ENCODE measurements at regions not wholly inside any gene's neighbourhood (a gene's known extent, or its start where the extent isn't known, plus 50 kb on each side); places are given as distances from the start of the nearest gene placed in this dataset.

DNA sequence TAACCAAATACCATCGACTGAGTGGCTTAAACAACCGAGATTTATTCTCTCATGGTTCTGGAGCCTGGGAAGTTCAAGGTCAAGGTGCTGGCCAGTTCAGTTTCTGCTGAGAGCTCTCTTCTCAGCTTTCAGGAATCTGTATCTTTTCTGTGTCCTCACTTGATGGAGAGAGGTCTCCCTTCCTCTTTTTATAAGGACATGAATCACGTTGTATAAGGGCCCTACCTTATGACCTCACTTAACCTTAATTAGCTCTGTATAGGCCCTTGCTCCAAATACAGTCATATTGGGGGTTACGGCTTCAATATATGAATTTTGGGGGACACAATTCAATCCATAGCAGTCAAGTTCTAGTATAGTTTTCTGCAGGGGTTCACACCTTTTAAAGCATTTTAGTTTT, 135.2 kb upstream of the ADO start:
- no peak for FAIRE-seq
- DNase-seq (ENCODE audit: low read depth in 1 of 2, low spot score in 1 of 2), result no peak
- CTCF ChIA-PET, result interaction anchor here (1.1 kb wide), 1 partner anchor 11 kb away, joined by 3 read pairs; no protein-coding TSS in a partner anchor
- H3K4me3 ChIP-seq, result no peak overlapping the region
- H3K27ac ChIP-seq, result no peak overlapping the region
- no peaks in the 10 kb centered on the region for H3K4me1 ChIP-seq
- ATAC-seq, result no peak
- 23% methylated on average over 4 of the region's 4 CpGs for WGBS (ENCODE audit: missing lambda C conversion rate)
- no peaks in the 10 kb centered on the region for H3K9me3 ChIP-seq
- POLR2A ChIA-PET, result no interaction called here
- no peak overlapping the region for H3K4me2 ChIP-seq
- TF ChIP-seq CEBPB (IDR thresholded peaks at IDR 0.05) (no peak), MYC (IDR thresholded peaks at IDR 0.05; ENCODE audit: borderline replicate concordance, low read length) (no peak), HOXA7 (CRISPR knock-in tag; IDR thresholded peaks at IDR 0.05) (no peak), SMC3 (IDR thresholded peaks at IDR 0.05) (no peak), HEYL (CRISPR knock-in tag; IDR thresholded peaks at IDR 0.05) (no peak), HDAC2 (IDR thresholded peaks at IDR 0.05) (no peak), RAD21 (conservative IDR thresholded peaks at IDR 0.05 in 1 of 2, IDR thresholded peaks at IDR 0.05 in 1 of 2) (no peak), CBX8 (IDR thresholded peaks at IDR 0.05) (no peak), NR3C1 (IDR thresholded peaks at IDR 0.05) (no peak), MAFK (IDR thresholded peaks at IDR 0.05; ENCODE audit: partially characterized antibody) (no peak), RNF2 (IDR thresholded peaks at IDR 0.05; ENCODE audit: borderline replicate concordance, low read depth) (no peak)
- TF ChIP-seq, protein P1, sequence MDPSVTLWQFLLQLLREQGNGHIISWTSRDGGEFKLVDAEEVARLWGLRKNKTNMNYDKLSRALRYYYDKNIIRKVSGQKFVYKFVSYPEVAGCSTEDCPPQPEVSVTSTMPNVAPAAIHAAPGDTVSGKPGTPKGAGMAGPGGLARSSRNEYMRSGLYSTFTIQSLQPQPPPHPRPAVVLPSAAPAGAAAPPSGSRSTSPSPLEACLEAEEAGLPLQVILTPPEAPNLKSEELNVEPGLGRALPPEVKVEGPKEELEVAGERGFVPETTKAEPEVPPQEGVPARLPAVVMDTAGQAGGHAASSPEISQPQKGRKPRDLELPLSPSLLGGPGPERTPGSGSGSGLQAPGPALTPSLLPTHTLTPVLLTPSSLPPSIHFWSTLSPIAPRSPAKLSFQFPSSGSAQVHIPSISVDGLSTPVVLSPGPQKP (IDR thresholded peaks at IDR 0.05; ENCODE audit: low read depth, low read length), result no peak
- TF ChIP-seq, protein P2, sequence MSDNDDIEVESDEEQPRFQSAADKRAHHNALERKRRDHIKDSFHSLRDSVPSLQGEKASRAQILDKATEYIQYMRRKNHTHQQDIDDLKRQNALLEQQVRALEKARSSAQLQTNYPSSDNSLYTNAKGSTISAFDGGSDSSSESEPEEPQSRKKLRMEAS (IDR thresholded peaks at IDR 0.05), result no peak
- TF ChIP-seq, protein P3, sequence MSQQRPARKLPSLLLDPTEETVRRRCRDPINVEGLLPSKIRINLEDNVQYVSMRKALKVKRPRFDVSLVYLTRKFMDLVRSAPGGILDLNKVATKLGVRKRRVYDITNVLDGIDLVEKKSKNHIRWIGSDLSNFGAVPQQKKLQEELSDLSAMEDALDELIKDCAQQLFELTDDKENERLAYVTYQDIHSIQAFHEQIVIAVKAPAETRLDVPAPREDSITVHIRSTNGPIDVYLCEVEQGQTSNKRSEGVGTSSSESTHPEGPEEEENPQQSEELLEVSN (IDR thresholded peaks at IDR 0.05; ENCODE audit: borderline replicate concordance, low read depth), result no peak
- TF ChIP-seq, protein P4, sequence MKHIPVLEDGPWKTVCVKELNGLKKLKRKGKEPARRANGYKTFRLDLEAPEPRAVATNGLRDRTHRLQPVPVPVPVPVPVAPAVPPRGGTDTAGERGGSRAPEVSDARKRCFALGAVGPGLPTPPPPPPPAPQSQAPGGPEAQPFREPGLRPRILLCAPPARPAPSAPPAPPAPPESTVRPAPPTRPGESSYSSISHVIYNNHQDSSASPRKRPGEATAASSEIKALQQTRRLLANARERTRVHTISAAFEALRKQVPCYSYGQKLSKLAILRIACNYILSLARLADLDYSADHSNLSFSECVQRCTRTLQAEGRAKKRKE (CRISPR knock-in tag; IDR thresholded peaks at IDR 0.05; ENCODE audit: low read depth), result no peak
- TF ChIP-seq, protein P5, sequence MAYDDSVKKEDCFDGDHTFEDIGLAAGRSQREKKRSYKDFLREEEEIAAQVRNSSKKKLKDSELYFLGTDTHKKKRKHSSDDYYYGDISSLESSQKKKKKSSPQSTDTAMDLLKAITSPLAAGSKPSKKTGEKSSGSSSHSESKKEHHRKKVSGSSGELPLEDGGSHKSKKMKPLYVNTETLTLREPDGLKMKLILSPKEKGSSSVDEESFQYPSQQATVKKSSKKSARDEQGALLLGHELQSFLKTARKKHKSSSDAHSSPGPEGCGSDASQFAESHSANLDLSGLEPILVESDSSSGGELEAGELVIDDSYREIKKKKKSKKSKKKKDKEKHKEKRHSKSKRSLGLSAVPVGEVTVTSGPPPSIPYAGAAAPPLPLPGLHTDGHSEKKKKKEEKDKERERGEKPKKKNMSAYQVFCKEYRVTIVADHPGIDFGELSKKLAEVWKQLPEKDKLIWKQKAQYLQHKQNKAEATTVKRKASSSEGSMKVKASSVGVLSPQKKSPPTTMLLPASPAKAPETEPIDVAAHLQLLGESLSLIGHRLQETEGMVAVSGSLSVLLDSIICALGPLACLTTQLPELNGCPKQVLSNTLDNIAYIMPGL (CRISPR knock-in tag; IDR thresholded peaks at IDR 0.05; ENCODE audit: borderline replicate concordance), result no peak

DNA sequence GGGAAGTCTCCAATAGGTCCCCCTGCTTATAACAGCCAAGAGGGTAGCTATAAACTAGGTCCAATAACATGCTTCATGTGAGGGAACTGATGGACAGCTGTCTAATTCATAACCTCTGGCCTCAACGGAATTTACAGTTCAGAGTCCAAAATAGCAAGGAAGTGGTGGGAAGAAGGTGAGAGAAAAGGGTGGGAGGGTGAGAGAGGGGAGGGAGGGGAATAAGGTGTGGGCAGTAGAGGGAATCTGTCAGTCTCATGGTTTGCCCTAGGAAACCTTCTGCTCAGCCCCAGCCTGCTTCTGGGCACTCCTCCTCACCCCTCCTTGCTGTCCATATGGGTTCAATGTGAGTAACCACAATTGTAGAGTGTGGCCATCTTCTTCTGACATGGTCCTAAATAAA, 133.4 kb upstream of the ADO start:
- Histone ChIP-seq H3K4me2 (no peak overlapping the region), H3K27ac (no peak overlapping the region), H3K9me3 (no peaks in the 10 kb centered on the region), H3K4me3 (no peak overlapping the region), H3K4me1 (no peaks in the 10 kb centered on the region)
- ATAC-seq (no peak), FAIRE-seq (no peak), DNase-seq (ENCODE audit: low read depth in 1 of 2, low spot score in 1 of 2) (no peak)
- TF ChIP-seq BHLHE40 (IDR thresholded peaks at IDR 0.05; ENCODE audit: low read depth, low read length), result no peak
- TF ChIP-seq HOXA7 (CRISPR knock-in tag; IDR thresholded peaks at IDR 0.05), result no peak
- no peak for TF ChIP-seq ZFP36 (IDR thresholded peaks at IDR 0.05; ENCODE audit: borderline replicate concordance, partially characterized antibody)
- TF ChIP-seq HEYL (CRISPR knock-in tag; IDR thresholded peaks at IDR 0.05), result no peak
- TF ChIP-seq POLR2A (IDR thresholded peaks at IDR 0.05; ENCODE audit: low read length), result no peak
- TF ChIP-seq HDAC2 (IDR thresholded peaks at IDR 0.05), result no peak
- TF ChIP-seq, protein P6, sequence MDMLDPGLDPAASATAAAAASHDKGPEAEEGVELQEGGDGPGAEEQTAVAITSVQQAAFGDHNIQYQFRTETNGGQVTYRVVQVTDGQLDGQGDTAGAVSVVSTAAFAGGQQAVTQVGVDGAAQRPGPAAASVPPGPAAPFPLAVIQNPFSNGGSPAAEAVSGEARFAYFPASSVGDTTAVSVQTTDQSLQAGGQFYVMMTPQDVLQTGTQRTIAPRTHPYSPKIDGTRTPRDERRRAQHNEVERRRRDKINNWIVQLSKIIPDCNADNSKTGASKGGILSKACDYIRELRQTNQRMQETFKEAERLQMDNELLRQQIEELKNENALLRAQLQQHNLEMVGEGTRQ (IDR thresholded peaks at IDR 0.05), result no peak
- TF ChIP-seq FOSB (CRISPR knock-in tag; IDR thresholded peaks at IDR 0.05), result no peak
- no peak for TF ChIP-seq RFX5 (IDR thresholded peaks at IDR 0.05)
- TF ChIP-seq GATA3 (IDR thresholded peaks at IDR 0.05; ENCODE audit: borderline replicate concordance), result no peak
- no peak for TF ChIP-seq CBX8 (IDR thresholded peaks at IDR 0.05)
- ChIA-PET CTCF (interaction anchor here (1.5 kb wide), 1 partner anchor 10 kb away, joined by 4 read pairs; no protein-coding TSS in a partner anchor), POLR2A (no interaction called here)
- 7% methylated on average over 1 of the region's 1 CpG for WGBS (ENCODE audit: missing lambda C conversion rate)
